Right atrium auricular region (tissue), 2 donors: ENCODE measurements at regions not wholly inside any gene's neighbourhood (a gene's known extent, or its start where the extent isn't known, plus 50 kb on each side); places are given as distances from the start of the nearest gene placed in this dataset.

Experiments
- DNase-seq: peaks from one replicate; pipeline ENCODE4 v3.0.0-alpha.2; 2019; ENCODE audit warnings: low spot score
- H3K27ac ChIP-seq, 2 donors: fragments of 200-600 bp; sonication (generic); 1 replicate in 1 of 2; 2 replicates in 1 of 2; pipeline ENCODE4 v1.5.1; 2016 to 2019
- H3K27me3 ChIP-seq, 2 donors: fragments of 200-600 bp; sonication (generic); one replicate each; pipeline versions ENCODE4 v1.5.1 to v1.6.0; 2017 to 2019
- H3K36me3 ChIP-seq: fragments of 200-600 bp; sonication (generic); one replicate; pipeline ENCODE4 v1.5.1; 2016
- H3K4me1 ChIP-seq, 2 donors: fragments of 200-600 bp; sonication (generic); one replicate each; pipeline versions ENCODE4 v1.5.1 to v1.6.0; 2017 to 2019
- H3K4me3 ChIP-seq, 2 donors: fragments of 200-600 bp; sonication (generic); 1 replicate in 1 of 2; 2 replicates in 1 of 2; pipeline ENCODE4 v1.5.1; 2017 to 2019; ENCODE audit warnings: mild to moderate bottlenecking in 1 of 2, moderate library complexity in 1 of 2
- H3K9me3 ChIP-seq, 2 donors: fragments of 200-600 bp; sonication (generic); one replicate each; pipeline ENCODE4 v1.5.1; 2019
- CTCF ChIP-seq, 2 donors: fragments of 200-600 bp; sonication (generic); IDR thresholded peaks; one replicate each; pipeline ENCODE4 v1.5.1; 2019; ENCODE audit warnings: antibody characterized with exemption in 2 of 2

DNA sequence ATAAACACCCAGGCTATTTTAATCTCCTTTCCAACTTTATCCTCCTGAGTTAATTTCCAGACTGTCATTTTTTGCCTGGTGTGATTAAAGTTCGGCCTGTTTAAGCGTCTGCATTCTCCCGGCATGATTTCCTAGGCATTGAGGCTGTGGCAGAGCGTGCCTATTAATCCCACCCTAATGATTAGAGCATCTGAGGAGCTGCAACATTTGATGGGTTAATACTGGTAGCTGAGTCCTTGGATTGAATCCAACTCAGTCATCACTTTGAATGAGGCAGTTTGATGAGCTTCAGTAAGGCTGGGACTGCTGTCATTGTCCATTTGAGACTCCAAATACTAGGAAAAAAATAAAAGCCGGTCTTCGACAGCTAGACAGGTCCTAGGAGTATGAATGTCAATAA is 882.5 kb downstream of the SLC4A3 start:
- no peak for DNase-seq
- Histone ChIP-seq H3K9me3 (peaks cover 0 to 7% of the 10 kb centered on the region in 2 donors), H3K27me3 (no peaks in the 10 kb centered on the region), H3K4me3 (no peak overlapping the region), H3K4me1 (peaks cover 0 to 11% of the 10 kb centered on the region in 2 donors), H3K36me3 (no peaks in the 10 kb centered on the region), H3K27ac (peak overlapping the region in 1 of 2 donors; percentile 50)
- TF ChIP-seq CTCF (IDR thresholded peaks at IDR 0.05) = no peak

DNA sequence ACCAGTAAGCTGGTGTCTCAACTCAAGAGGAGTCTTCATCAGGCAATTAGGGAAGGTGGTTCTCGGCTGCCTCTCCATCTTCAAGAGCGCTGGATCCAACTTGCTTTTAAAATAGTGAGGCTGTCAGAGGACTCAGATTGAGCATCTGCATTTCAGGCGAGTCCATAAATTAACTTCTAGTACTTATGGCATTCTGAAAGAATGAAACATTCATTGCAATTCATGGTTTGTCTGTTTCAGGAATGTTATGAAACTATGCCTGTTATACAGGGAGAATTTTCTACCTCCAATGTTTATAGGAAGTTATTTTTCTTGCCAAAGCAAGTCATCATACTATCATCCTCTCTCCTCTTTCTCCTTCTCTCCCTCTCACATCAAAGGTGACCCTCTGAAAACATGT is 883.2 kb downstream of the SLC4A3 start:
- TF ChIP-seq CTCF (IDR thresholded peaks at IDR 0.05) = no peak
- H3K36me3 ChIP-seq = no peaks in the 10 kb centered on the region
- H3K27me3 ChIP-seq = no peaks in the 10 kb centered on the region
- peaks cover 0 to 11% of the 10 kb centered on the region in 2 donors for H3K4me1 ChIP-seq
- H3K9me3 ChIP-seq = peaks cover 0 to 7% of the 10 kb centered on the region in 2 donors
- DNase-seq = no peak
- no peak overlapping the region for H3K27ac ChIP-seq
- no peak overlapping the region for H3K4me3 ChIP-seq

- Histone ChIP-seq H3K4me1 (peaks cover 0 to 11% of the 10 kb centered on the region in 2 donors), H3K27ac (no peak overlapping the region), H3K9me3 (peaks cover 0 to 7% of the 10 kb centered on the region in 2 donors), H3K4me3 (no peak overlapping the region), H3K36me3 (no peaks in the 10 kb centered on the region), H3K27me3 (no peaks in the 10 kb centered on the region)
- DNase-seq = no peak
- no peak for TF ChIP-seq CTCF (IDR thresholded peaks at IDR 0.05)
Observed at GRCh38 chr2:220512419-220512818, 885.0 kb downstream of the SLC4A3 start.

GRCh38 chr2:220513573-220514288 is 886.3 kb downstream of the SLC4A3 start:
- H3K4me1 ChIP-seq = peaks cover 0 to 11% of the 10 kb centered on the region in 2 donors
- TF ChIP-seq CTCF (IDR thresholded peaks at IDR 0.05) = no peak
- no peak overlapping the region for H3K27ac ChIP-seq
- H3K27me3 ChIP-seq = no peaks in the 10 kb centered on the region
- no peaks in the 10 kb centered on the region for H3K36me3 ChIP-seq
- H3K9me3 ChIP-seq = peaks cover 0 to 7% of the 10 kb centered on the region in 2 donors
- no peak overlapping the region for H3K4me3 ChIP-seq
- DNase-seq = no peak

DNA sequence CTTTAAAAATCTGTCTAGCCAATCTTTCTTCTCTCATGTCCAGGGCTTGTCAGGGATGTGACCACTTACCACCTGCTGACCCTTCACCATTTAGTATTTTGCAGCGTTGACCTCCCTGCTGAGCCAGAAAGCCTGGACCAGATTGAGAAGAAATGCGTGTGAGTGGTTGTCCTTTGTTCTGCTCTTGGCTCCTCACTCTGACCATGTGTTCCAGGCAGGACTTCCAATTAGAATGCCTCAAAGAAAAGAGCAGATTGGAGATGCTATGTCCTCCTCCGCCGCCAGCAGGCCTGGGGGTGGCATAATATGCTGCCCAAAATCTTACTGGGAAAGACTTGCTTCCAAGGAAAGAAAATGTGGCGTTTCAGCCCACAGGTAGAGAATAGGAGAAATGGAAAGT is 894.1 kb downstream of the SLC4A3 start:
- TF ChIP-seq CTCF (IDR thresholded peaks at IDR 0.05) = no peak
- Histone ChIP-seq H3K27ac (no peak overlapping the region), H3K4me1 (no peaks in the 10 kb centered on the region), H3K9me3 (no peaks in the 10 kb centered on the region), H3K36me3 (no peaks in the 10 kb centered on the region), H3K4me3 (no peak overlapping the region), H3K27me3 (no peaks in the 10 kb centered on the region)
- no peak for DNase-seq

GRCh38 chr2:220528180-220528675 is 900.8 kb downstream of the SLC4A3 start:
- Histone ChIP-seq H3K36me3 (no peaks in the 10 kb centered on the region), H3K27ac (peak overlapping the region in 1 of 2 donors; percentile 29), H3K9me3 (no peaks in the 10 kb centered on the region), H3K27me3 (no peaks in the 10 kb centered on the region), H3K4me1 (no peaks in the 10 kb centered on the region), H3K4me3 (no peak overlapping the region)
- DNase-seq = no peak
- no peak for TF ChIP-seq CTCF (IDR thresholded peaks at IDR 0.05)
